Neural cell (in vitro differentiated cells): ENCODE measurements at regions not wholly inside any gene's neighbourhood (a gene's known extent, or its start where the extent isn't known, plus 50 kb on each side); places are given as distances from the start of the nearest gene placed in this dataset.

ENCODE experiments used
- H2AFZ ChIP-seq: fragments of 200-600, 300-800 bp; sonication (generic), shearing (Covaris generic); 2 replicates; pipeline ENCODE4 v1.6.0; 2014; ENCODE audit warnings: low read depth, mild to moderate bottlenecking, antibody characterized with exemption, low read length, moderate library complexity
- H3F3A ChIP-seq: fragments of 200-600 bp; shearing (Covaris generic); 2 replicates; pipeline ENCODE4 v1.6.1; 2016; ENCODE audit warnings: mild to moderate bottlenecking, moderate library complexity, mixed read lengths, antibody characterized with exemption, low read length; ENCODE audit not compliant: insufficient read depth, poor library complexity, severe bottlenecking
- H3K27ac ChIP-seq: fragments of 200-600, 300-800 bp; sonication (generic), shearing (Covaris generic); 2 replicates; pipeline ENCODE4 v1.5.1; 2014; ENCODE audit warnings: mild to moderate bottlenecking, low read length, moderate library complexity
- H3K27me3 ChIP-seq: fragments of 300-800, 200-600 bp; sonication (generic), shearing (Covaris generic); 2 replicates; pipeline ENCODE4 v1.6.0; 2014; ENCODE audit warnings: mild to moderate bottlenecking, low read depth, low read length, moderate library complexity; ENCODE audit not compliant: insufficient read depth
- H3K36me3 ChIP-seq: fragments of 300-800, 200-600 bp; sonication (generic), shearing (Covaris generic); 2 replicates; pipeline ENCODE4 v1.5.1; 2014; ENCODE audit warnings: mild to moderate bottlenecking, antibody characterized with exemption, low read length, moderate library complexity; ENCODE audit not compliant: insufficient read depth
- H3K4me2 ChIP-seq: fragments of 300-800, 200-600 bp; sonication (generic), shearing (Covaris generic); 2 replicates; pipeline ENCODE4 v1.6.0; 2014; ENCODE audit warnings: mild to moderate bottlenecking, low read length
- H3K4me3 ChIP-seq: fragments of 300-800, 200-600 bp; sonication (generic), shearing (Covaris generic); 2 replicates; pipeline ENCODE4 v1.5.1; 2014; ENCODE audit warnings: mild to moderate bottlenecking, low read length, moderate library complexity
- H3K79me2 ChIP-seq: fragments of 200-600 bp; shearing (Covaris generic); replicated peaks from 2 replicates; pipeline ENCODE4 v1.6.0; 2014; ENCODE audit warnings: mild to moderate bottlenecking, low read length, moderate library complexity; ENCODE audit not compliant: insufficient read depth
- H3K9ac ChIP-seq: fragments of 300-800, 200-600 bp; sonication (generic), shearing (Covaris generic); 2 replicates; pipeline ENCODE4 v1.6.1; 2016; ENCODE audit warnings: mild to moderate bottlenecking, low read length, mixed read lengths
- H3K9me2 ChIP-seq: fragments of 200-600 bp; shearing (Covaris generic); 2 replicates; pipeline ENCODE4 v1.6.1; 2016; ENCODE audit warnings: mild to moderate bottlenecking, low read length, mixed read lengths; ENCODE audit not compliant: insufficient read depth
- H3K9me3 ChIP-seq: fragments of 200-600, 300-800 bp; sonication (generic), shearing (Covaris generic); 2 replicates; pipeline ENCODE4 v1.6.1; 2016; ENCODE audit warnings: mild to moderate bottlenecking, mixed run types, low read length, moderate library complexity, mixed read lengths
- H4K20me1 ChIP-seq: fragments of 200-600 bp; shearing (Covaris generic); 2 replicates; pipeline ENCODE4 v1.6.1; 2016; ENCODE audit warnings: mild to moderate bottlenecking, mixed run types; ENCODE audit not compliant: insufficient read depth
- EP300 ChIP-seq: fragments of 450-650 bp; conservative IDR thresholded peaks from 2 replicates; pipeline ENCODE4 v1.6.1; 2014; ENCODE audit warnings: antibody characterized with exemption, mild to moderate bottlenecking, moderate library complexity; ENCODE audit not compliant: poor library complexity, severe bottlenecking
- EZH2 ChIP-seq: fragments of 200-600, 300-800 bp; shearing (Covaris generic), sonication (generic); IDR thresholded peaks from 2 replicates; pipeline ENCODE4 v1.6.1; 2014; ENCODE audit warnings: antibody characterized with exemption, low read length, borderline replicate concordance, mild to moderate bottlenecking; ENCODE audit not compliant: insufficient read depth, poor library complexity, severe bottlenecking
- MXI1 ChIP-seq: fragments of 450-650 bp; conservative IDR thresholded peaks from 2 replicates; pipeline ENCODE4 v1.6.1; 2014; ENCODE audit warnings: antibody characterized with exemption, mild to moderate bottlenecking; ENCODE audit not compliant: poor library complexity, severe bottlenecking
- POLR2AphosphoS5 ChIP-seq: IDR thresholded peaks from 2 replicates; pipeline ENCODE4 v1.6.1; 2012
- RAD21 ChIP-seq: fragments of 450-650 bp; conservative IDR thresholded peaks from 2 replicates; pipeline ENCODE4 v1.6.1; 2014; ENCODE audit warnings: antibody characterized with exemption, mild to moderate bottlenecking, moderate library complexity
- SMC3 ChIP-seq: fragments of 450-650 bp; conservative IDR thresholded peaks from 2 replicates; pipeline ENCODE4 v1.6.1; 2014; ENCODE audit warnings: antibody characterized with exemption, mild to moderate bottlenecking, moderate library complexity; ENCODE audit not compliant: poor library complexity
- TAF1 ChIP-seq: IDR thresholded peaks from 2 replicates; pipeline ENCODE4 v1.6.1; 2012; ENCODE audit warnings: low read depth
- TF ChIP-seq, protein P1 (sequence below): fragments of 450-650 bp; IDR thresholded peaks from 2 replicates; pipeline ENCODE4 v1.5.1; 2014; ENCODE audit warnings: antibody characterized with exemption, mild to moderate bottlenecking, moderate library complexity; ENCODE audit not compliant: poor library complexity, severe bottlenecking
- TF ChIP-seq, protein P2 (sequence below): IDR thresholded peaks from 2 replicates; pipeline ENCODE4 v1.6.1; 2012; ENCODE audit warnings: borderline replicate concordance

DNA sequence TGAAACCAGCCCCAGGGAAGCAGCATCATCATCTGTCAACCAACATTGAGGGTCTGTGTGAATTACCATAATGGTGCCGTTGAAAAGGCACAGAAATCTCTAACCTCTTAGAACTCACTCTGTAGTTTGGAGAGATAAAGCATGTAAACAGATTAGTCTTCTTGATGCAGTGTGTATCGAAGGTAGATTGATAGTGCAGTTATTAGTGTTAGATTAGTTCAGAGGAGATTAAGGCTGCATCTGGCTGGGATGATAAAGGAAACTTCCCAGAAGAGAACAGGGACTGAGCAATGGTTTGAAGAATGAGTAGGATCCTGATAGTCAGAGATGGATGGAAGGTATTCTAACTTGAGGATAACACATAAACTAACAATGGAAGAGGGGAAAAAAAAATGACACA is 651.5 kb downstream of the TLE1 start:
- Histone ChIP-seq H3K4me3 (no peak overlapping the region), H3K27me3 (no peaks in the 10 kb centered on the region), H3K9ac (no peak overlapping the region), H3K36me3 (no peaks in the 10 kb centered on the region), H3F3A (no peaks in the 10 kb centered on the region), H3K4me2 (no peak overlapping the region), H4K20me1 (no peaks in the 10 kb centered on the region), H3K79me2 (no peaks in the 10 kb centered on the region), H2AFZ (no peak overlapping the region), H3K27ac (no peak overlapping the region), H3K9me3 (no peaks in the 10 kb centered on the region), H3K9me2 (no peaks in the 10 kb centered on the region)
- TF ChIP-seq POLR2AphosphoS5 (no peak), TAF1 (no peak), RAD21 (no peak), EP300 (no peak), SMC3 (no peak), EZH2 (no peak), MXI1 (no peak)
- TF ChIP-seq, protein P1, sequence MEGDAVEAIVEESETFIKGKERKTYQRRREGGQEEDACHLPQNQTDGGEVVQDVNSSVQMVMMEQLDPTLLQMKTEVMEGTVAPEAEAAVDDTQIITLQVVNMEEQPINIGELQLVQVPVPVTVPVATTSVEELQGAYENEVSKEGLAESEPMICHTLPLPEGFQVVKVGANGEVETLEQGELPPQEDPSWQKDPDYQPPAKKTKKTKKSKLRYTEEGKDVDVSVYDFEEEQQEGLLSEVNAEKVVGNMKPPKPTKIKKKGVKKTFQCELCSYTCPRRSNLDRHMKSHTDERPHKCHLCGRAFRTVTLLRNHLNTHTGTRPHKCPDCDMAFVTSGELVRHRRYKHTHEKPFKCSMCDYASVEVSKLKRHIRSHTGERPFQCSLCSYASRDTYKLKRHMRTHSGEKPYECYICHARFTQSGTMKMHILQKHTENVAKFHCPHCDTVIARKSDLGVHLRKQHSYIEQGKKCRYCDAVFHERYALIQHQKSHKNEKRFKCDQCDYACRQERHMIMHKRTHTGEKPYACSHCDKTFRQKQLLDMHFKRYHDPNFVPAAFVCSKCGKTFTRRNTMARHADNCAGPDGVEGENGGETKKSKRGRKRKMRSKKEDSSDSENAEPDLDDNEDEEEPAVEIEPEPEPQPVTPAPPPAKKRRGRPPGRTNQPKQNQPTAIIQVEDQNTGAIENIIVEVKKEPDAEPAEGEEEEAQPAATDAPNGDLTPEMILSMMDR, result no peak
- TF ChIP-seq, protein P2, sequence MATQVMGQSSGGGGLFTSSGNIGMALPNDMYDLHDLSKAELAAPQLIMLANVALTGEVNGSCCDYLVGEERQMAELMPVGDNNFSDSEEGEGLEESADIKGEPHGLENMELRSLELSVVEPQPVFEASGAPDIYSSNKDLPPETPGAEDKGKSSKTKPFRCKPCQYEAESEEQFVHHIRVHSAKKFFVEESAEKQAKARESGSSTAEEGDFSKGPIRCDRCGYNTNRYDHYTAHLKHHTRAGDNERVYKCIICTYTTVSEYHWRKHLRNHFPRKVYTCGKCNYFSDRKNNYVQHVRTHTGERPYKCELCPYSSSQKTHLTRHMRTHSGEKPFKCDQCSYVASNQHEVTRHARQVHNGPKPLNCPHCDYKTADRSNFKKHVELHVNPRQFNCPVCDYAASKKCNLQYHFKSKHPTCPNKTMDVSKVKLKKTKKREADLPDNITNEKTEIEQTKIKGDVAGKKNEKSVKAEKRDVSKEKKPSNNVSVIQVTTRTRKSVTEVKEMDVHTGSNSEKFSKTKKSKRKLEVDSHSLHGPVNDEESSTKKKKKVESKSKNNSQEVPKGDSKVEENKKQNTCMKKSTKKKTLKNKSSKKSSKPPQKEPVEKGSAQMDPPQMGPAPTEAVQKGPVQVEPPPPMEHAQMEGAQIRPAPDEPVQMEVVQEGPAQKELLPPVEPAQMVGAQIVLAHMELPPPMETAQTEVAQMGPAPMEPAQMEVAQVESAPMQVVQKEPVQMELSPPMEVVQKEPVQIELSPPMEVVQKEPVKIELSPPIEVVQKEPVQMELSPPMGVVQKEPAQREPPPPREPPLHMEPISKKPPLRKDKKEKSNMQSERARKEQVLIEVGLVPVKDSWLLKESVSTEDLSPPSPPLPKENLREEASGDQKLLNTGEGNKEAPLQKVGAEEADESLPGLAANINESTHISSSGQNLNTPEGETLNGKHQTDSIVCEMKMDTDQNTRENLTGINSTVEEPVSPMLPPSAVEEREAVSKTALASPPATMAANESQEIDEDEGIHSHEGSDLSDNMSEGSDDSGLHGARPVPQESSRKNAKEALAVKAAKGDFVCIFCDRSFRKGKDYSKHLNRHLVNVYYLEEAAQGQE, result no peak

DNA sequence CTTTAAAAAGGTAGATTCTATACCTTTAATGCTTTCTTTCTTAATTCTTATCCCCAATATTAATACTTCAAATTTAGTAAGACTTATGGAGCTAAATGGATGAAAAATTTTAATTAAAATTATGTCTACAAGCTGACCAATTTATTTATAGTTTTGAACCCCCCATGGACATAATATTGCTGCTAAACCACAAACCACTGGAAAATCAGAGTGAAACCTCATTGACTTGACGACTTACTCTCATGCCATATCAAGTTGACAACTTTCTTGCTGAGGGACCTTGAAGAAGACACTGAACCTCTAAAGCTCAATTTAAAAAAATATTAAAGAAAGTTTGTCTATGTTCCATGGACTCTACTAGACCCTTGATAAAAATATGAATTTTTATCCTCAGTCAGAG is 653.7 kb downstream of the TLE1 start:
- Histone ChIP-seq H3K9me2 (no peaks in the 10 kb centered on the region), H3K4me3 (no peak overlapping the region), H3K9me3 (no peaks in the 10 kb centered on the region), H3K27ac (no peak overlapping the region), H3K36me3 (no peaks in the 10 kb centered on the region), H3K79me2 (no peaks in the 10 kb centered on the region), H3K27me3 (no peaks in the 10 kb centered on the region), H3K4me2 (no peak overlapping the region), H3K9ac (no peak overlapping the region), H2AFZ (no peak overlapping the region), H3F3A (no peaks in the 10 kb centered on the region), H4K20me1 (no peaks in the 10 kb centered on the region)
- TF ChIP-seq EZH2, result no peak
- TF ChIP-seq EP300, result no peak
- TF ChIP-seq SMC3, result no peak
- TF ChIP-seq, protein P1, result no peak
- no peak for TF ChIP-seq RAD21
- no peak for TF ChIP-seq POLR2AphosphoS5
- TF ChIP-seq, protein P2, result no peak
- no peak for TF ChIP-seq MXI1
- TF ChIP-seq TAF1, result no peak
